ENCODE measurements at regions not wholly inside any gene's neighbourhood (a gene's known extent, or its start where the extent isn't known, plus 50 kb on each side); places are given as distances from the start of the nearest gene placed in this dataset.

DNA sequence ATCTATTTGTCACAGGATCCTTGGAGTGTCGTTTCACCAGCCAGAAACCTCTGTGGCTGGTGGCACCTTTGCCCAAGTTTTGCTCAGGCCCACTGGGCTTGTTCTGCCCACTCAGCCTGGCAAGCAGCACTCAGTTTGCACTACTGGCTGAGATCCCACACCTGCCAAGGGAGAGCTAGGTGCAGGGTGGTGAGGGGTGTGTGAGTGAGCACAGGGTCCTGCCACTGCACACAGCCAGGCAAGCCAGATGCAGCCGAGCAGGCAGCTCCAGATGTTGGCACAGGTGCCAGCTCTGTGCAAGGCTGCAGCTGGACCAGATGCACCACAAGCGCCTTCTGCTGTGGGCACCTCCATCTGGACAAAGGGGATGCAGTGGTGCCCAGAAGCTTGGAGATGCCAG is 281.7 kb upstream of the UBE2E3 start:
- no peak for TF ChIP-seq POLR2A (IDR thresholded peaks at IDR 0.05)
- TF ChIP-seq, protein P1, sequence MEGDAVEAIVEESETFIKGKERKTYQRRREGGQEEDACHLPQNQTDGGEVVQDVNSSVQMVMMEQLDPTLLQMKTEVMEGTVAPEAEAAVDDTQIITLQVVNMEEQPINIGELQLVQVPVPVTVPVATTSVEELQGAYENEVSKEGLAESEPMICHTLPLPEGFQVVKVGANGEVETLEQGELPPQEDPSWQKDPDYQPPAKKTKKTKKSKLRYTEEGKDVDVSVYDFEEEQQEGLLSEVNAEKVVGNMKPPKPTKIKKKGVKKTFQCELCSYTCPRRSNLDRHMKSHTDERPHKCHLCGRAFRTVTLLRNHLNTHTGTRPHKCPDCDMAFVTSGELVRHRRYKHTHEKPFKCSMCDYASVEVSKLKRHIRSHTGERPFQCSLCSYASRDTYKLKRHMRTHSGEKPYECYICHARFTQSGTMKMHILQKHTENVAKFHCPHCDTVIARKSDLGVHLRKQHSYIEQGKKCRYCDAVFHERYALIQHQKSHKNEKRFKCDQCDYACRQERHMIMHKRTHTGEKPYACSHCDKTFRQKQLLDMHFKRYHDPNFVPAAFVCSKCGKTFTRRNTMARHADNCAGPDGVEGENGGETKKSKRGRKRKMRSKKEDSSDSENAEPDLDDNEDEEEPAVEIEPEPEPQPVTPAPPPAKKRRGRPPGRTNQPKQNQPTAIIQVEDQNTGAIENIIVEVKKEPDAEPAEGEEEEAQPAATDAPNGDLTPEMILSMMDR (IDR thresholded peaks at IDR 0.05) = no peak
